ENCODE measurements at regions not wholly inside any gene's neighbourhood (a gene's known extent, or its start where the extent isn't known, plus 50 kb on each side); places are given as distances from the start of the nearest gene placed in this dataset.
A peak's percentile ranks its signal among the peaks of the same experiment; 100 is the strongest.

GRCh38 chr5:68554571-68555279 lies 339.2 kb downstream of the PIK3R1 start:
- H3K4me3 ChIP-seq (ENCODE audit: low read depth, low read length): no peak overlapping the region
- no peak for DNase-seq (ENCODE audit: low read depth)
- TF ChIP-seq CTCF (IDR thresholded peaks at IDR 0.05; ENCODE audit: low read depth, low read length): no peak
- no peak for TF ChIP-seq MYC (IDR thresholded peaks at IDR 0.05; ENCODE audit: low read depth, low read length)
- no peak for TF ChIP-seq POLR2A (IDR thresholded peaks at IDR 0.05; ENCODE audit: extremely low read depth, insufficient read length)
- no peak for TF ChIP-seq MAX (IDR thresholded peaks at IDR 0.05; ENCODE audit: low read depth, low read length)

GRCh38 chr5:68555907-68556681 lies 340.5 kb downstream of the PIK3R1 start:
- TF ChIP-seq MYC (IDR thresholded peaks at IDR 0.05; ENCODE audit: low read depth, low read length) (no peak), MAX (IDR thresholded peaks at IDR 0.05; ENCODE audit: low read depth, low read length) (no peak), POLR2A (IDR thresholded peaks at IDR 0.05; ENCODE audit: extremely low read depth, insufficient read length) (no peak), CTCF (IDR thresholded peaks at IDR 0.05; ENCODE audit: low read depth, low read length) (no peak)
- H3K4me3 ChIP-seq (ENCODE audit: low read depth, low read length): no peak overlapping the region
- no peak for DNase-seq (ENCODE audit: low read depth)

DNA sequence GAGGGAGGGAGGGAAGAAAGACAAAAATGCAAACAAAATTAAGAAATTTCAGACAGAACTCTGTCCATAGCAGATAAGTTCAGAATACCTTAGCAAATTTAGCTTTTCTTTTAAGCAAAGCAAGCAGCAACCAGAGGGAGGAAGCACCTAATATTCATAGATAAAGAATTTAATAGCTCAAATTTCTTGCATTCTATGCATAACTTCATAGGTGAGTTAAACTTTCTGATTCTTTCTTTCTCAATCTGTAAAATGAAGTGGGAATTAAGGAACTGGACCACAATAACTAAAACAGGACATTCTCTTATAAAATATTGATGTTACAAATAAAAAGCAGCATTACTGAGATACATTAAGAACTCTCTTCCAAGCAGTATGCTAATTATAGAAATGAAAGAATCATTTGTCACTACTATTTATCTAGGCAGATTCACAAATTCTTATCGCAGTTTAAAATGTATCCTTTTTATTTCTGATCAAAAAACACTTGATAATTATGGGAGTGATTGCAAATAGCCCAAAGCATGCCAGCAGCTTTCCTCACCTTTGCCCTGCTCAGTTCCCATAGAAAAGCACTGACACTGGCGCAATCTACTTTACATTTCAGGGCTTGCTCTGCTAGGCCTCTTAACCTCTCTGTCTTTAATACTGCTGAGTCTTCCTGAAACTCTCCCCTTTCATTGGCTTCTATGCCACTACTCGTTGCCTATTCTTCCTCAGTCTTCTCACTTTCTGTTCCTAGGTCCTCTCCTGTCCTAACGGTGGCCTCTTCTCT lies 341.8 kb downstream of the PIK3R1 start:
- DNase-seq (ENCODE audit: low read depth): no peak
- TF ChIP-seq CTCF (IDR thresholded peaks at IDR 0.05; ENCODE audit: low read depth, low read length): no peak
- no peak for TF ChIP-seq POLR2A (IDR thresholded peaks at IDR 0.05; ENCODE audit: extremely low read depth, insufficient read length)
- TF ChIP-seq MYC (IDR thresholded peaks at IDR 0.05; ENCODE audit: low read depth, low read length): no peak
- TF ChIP-seq MAX (IDR thresholded peaks at IDR 0.05; ENCODE audit: low read depth, low read length): no peak
- no peak overlapping the region for H3K4me3 ChIP-seq (ENCODE audit: low read depth, low read length)

DNA sequence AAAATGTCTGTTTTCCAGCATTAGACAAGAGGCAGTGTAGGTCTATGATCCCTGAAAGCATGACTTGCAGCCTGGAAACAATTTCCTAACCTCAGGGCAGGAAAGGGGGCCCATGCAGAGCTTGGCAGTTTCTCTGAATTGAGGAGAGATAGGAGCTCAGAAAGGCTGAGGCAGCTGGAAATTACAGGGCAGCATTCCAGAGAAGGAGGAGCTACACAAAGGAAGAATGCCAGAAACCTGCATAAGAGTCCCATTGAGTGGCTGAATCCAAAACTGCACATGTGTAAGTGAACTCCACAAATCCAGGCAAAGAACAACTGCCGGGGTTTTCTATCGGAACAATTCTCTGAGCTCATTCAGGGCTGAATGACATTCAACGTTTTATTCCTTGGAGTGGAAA lies 346.8 kb downstream of the PIK3R1 start:
- no peak overlapping the region for H3K4me3 ChIP-seq (ENCODE audit: low read depth, low read length)
- TF ChIP-seq MAX (IDR thresholded peaks at IDR 0.05; ENCODE audit: low read depth, low read length) (no peak), POLR2A (IDR thresholded peaks at IDR 0.05; ENCODE audit: extremely low read depth, insufficient read length) (no peak), CTCF (IDR thresholded peaks at IDR 0.05; ENCODE audit: low read depth, low read length) (no peak), MYC (IDR thresholded peaks at IDR 0.05; ENCODE audit: low read depth, low read length) (no peak)
- DNase-seq (ENCODE audit: low read depth): no peak

DNA sequence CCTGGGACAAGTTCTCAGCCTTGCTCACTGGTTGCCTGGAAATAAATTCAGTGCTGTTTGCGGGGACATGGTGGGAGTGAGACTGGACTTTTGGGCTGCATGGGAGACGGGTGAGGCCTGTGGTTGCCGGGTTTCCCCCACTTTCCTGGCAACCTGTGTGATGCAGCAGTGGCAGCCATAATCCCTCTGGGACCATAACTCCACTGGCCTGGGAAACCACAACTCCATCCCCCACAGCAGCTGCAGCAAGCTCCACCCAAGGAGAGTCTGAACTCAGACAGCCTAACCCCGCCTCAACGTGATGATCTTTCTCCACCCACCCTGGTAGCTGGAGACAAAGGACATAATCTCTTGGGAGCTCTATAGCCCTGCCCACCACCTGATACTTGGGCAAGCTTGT lies 349.9 kb downstream of the PIK3R1 start:
- no peak overlapping the region for H3K4me3 ChIP-seq (ENCODE audit: low read depth, low read length)
- no peak for TF ChIP-seq MAX (IDR thresholded peaks at IDR 0.05; ENCODE audit: low read depth, low read length)
- no peak for TF ChIP-seq MYC (IDR thresholded peaks at IDR 0.05; ENCODE audit: low read depth, low read length)
- no peak for TF ChIP-seq CTCF (IDR thresholded peaks at IDR 0.05; ENCODE audit: low read depth, low read length)
- no peak for TF ChIP-seq POLR2A (IDR thresholded peaks at IDR 0.05; ENCODE audit: extremely low read depth, insufficient read length)
- peak; percentile 96 for DNase-seq (ENCODE audit: low read depth)
